ELF-1 (cell line): ENCODE measurements at regions not wholly inside any gene's neighbourhood (a gene's known extent, or its start where the extent isn't known, plus 50 kb on each side); places are given as distances from the start of the nearest gene placed in this dataset.

Source experiments
- DNase-seq: peaks from one replicate; pipeline ENCODE4 v3.0.0-alpha.2; 2016; ENCODE audit warnings: low read depth, low spot score

GRCh38 chr16:9680019-9680655 lies 502.1 kb downstream of the GRIN2A start:
- no peak for DNase-seq

- DNase-seq = no peak
Observed at GRCh38 chr16:9680968-9681367, 501.3 kb downstream of the GRIN2A start.

GRCh38 chr16:9681508-9681907 lies 500.7 kb downstream of the GRIN2A start:
- DNase-seq = no peak

DNA sequence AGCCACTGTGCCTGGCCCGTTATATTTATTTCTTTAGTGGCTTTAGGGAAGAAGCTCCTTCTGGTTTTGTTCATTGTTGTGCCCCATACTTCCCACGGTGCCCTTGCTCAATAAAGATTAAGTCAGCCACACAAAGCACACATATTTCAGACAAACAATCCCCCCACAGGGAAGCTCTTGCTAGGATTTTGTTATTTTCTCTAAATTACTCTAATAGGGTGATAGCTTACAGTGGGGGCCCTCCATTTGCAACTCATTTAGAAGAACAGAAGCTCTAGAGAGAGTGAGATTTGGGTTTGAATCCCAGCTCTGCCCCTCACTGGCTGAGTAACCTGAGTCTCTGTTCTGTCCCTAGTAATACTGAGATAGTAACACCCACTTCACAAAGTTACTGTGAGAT lies 499.9 kb downstream of the GRIN2A start:
- no peak for DNase-seq

DNA sequence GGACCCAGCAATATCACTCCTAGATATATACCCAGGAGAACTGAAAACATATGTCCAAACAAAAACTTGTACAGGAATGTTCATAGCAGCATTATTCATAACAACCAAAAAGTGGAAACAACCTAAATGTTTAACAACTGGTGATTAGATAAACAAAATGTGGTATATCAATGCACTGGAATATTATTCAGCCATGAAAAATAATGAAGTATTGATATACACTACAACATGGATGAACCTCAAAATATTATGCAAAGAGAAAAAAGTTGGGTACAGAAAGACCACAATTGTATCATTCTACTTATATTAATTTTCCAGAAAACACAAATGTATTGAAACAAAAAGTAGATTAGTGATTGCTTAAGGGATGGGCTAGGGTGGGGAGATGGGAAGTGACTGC lies 498.6 kb downstream of the GRIN2A start:
- DNase-seq = no peak

DNA sequence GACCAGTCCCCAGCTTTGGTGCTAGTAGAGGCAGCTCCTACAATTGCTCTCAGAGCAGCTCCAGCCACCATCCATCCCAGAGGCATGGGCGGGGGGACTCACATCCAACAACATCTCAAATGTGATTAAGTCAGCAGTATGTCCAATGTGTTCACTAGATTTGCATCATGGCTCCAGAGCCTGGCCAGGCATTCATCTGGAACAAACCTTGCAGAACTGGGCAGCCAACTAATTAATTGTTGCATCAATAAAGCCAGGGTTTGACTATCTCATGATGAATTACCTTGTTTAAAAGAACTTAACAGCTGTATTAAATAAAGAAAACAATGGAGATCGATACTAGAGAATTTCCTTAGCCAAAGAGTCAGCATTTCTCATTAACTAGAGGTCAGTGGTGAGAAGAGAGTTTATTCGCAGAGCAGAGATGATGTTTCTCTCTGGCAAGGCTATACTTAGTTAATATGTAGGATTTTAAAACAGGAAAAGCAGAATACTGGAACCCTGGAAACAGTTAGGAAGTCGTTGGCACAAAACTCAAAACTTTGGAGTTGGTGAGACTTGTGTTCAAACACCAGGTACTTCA lies 494.4 kb downstream of the GRIN2A start:
- DNase-seq = no peak

- no peak for DNase-seq
Observed at GRCh38 chr16:9689597-9689996, 492.6 kb downstream of the GRIN2A start.

DNA sequence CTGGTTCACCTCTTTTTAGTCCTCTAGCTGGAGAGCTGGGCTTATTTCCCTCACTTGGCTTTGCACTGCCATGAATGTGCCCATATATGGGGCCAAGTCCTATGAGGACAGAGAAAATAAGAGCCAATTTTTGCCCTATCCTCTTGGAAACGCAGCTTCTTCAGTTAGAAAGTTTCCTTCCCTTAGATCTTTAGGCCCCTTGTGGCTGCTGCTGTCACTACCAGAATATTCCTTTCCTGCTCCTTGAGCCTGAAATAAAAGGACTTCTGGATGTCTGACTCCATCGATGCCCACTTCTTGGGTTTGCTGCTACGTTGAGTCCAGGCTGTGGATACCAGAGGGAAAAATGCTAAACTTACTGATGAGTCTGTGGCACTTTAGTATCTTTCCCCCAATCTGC lies 487.1 kb downstream of the GRIN2A start:
- DNase-seq = no peak
